Mucosa of rectum (tissue), 2 donors: ENCODE measurements at regions not wholly inside any gene's neighbourhood (a gene's known extent, or its start where the extent isn't known, plus 50 kb on each side); places are given as distances from the start of the nearest gene placed in this dataset.

ENCODE experiments used
- H3K27ac ChIP-seq, 2 donors: one replicate each; pipeline ENCODE4 v1.7.0; 2013; ENCODE audit warnings: inconsistent platforms in 2 of 2, low read depth in 2 of 2, low read length in 2 of 2
- H3K27me3 ChIP-seq, 2 donors: one replicate each; pipeline ENCODE4 v1.7.0; 2013; ENCODE audit warnings: low read length in 2 of 2; ENCODE audit not compliant: control insufficient read depth in 2 of 2, insufficient read depth in 2 of 2
- H3K36me3 ChIP-seq, 2 donors: one replicate each; pipeline ENCODE4 v1.7.0; 2013; ENCODE audit warnings: low read length in 2 of 2; ENCODE audit not compliant: control insufficient read depth in 2 of 2, insufficient read depth in 2 of 2
- H3K4me1 ChIP-seq, 2 donors: one replicate each; pipeline ENCODE4 v1.7.0; 2013; ENCODE audit warnings: low read length in 2 of 2, mild to moderate bottlenecking in 1 of 2; ENCODE audit not compliant: control insufficient read depth in 2 of 2, insufficient read depth in 2 of 2
- H3K4me3 ChIP-seq, 2 donors: one replicate each; pipeline ENCODE4 v1.7.0; 2013; ENCODE audit warnings: low read length in 2 of 2
- H3K9ac ChIP-seq, 2 donors: one replicate each; pipeline ENCODE4 v1.7.0; 2013; ENCODE audit warnings: low read length in 2 of 2, low read depth in 1 of 2, mild to moderate bottlenecking in 1 of 2
- H3K9me3 ChIP-seq, 2 donors: one replicate each; pipeline ENCODE4 v1.7.0; 2013; ENCODE audit warnings: low read length in 2 of 2; ENCODE audit not compliant: control insufficient read depth in 2 of 2
- donor health status: healthy.
- donor health status: Normal muscosa, but diverticular disease.

- Histone ChIP-seq H3K36me3 (no peaks in the 10 kb centered on the region), H3K4me1 (no peaks in the 10 kb centered on the region), H3K9me3 (no peaks in the 10 kb centered on the region), H3K4me3 (no peak overlapping the region), H3K9ac (no peak overlapping the region), H3K27me3 (no peaks in the 10 kb centered on the region), H3K27ac (no peak overlapping the region)
Measured at GRCh38 chr7:67535241-67535989, 538.8 kb downstream of the TYW1 start.

- Histone ChIP-seq H3K36me3 (no peaks in the 10 kb centered on the region), H3K9me3 (no peaks in the 10 kb centered on the region), H3K27ac (no peak overlapping the region), H3K4me1 (no peaks in the 10 kb centered on the region), H3K4me3 (no peak overlapping the region), H3K27me3 (no peaks in the 10 kb centered on the region), H3K9ac (no peak overlapping the region)
Measured at GRCh38 chr7:67542916-67543315, 546.3 kb downstream of the TYW1 start.

- Histone ChIP-seq H3K4me1 (no peaks in the 10 kb centered on the region), H3K27ac (no peak overlapping the region), H3K9me3 (no peaks in the 10 kb centered on the region), H3K36me3 (no peaks in the 10 kb centered on the region), H3K4me3 (no peak overlapping the region), H3K9ac (no peak overlapping the region), H3K27me3 (no peaks in the 10 kb centered on the region)
Measured at GRCh38 chr7:67547183-67547907, 550.7 kb downstream of the TYW1 start.

GRCh38 chr7:67549126-67549525, 552.5 kb downstream of the TYW1 start:
- no peak overlapping the region for H3K27ac ChIP-seq
- no peaks in the 10 kb centered on the region for H3K9me3 ChIP-seq
- no peak overlapping the region for H3K4me3 ChIP-seq
- H3K4me1 ChIP-seq = no peaks in the 10 kb centered on the region
- no peak overlapping the region for H3K9ac ChIP-seq
- no peaks in the 10 kb centered on the region for H3K36me3 ChIP-seq
- no peaks in the 10 kb centered on the region for H3K27me3 ChIP-seq

DNA sequence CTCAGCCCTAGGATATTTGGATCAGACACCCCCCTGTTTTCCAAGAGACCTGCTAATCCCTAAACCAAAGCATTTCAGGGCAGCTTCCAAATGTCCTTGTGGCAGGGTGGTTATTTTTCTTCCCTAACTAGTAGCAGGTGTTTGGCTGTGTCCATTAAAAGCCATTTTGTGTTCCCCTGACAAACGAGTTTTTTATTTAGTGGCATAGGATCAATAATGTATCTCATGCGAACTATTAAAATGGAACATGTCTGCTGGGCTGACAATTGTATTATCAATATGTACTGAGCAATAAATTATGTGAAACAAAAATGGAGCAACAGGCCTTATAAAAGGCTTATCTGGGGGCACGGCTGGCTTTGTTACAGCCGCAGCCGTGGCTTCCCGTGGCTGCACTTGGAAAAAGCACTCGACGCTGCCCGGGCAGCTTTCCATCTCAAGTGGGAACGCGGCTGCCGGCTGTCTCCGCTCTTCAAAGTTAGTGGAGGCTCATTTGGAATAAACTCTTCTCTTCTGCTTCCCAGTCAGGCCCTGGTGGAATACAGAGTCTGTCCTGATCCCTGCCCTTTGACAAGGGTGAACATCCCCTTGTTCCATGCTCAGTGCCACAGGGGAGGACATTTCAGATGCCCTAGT, 554.3 kb downstream of the TYW1 start:
- H3K36me3 ChIP-seq = no peaks in the 10 kb centered on the region
- H3K27ac ChIP-seq = no peak overlapping the region
- H3K4me3 ChIP-seq = no peak overlapping the region
- H3K9ac ChIP-seq = no peak overlapping the region
- H3K27me3 ChIP-seq = no peaks in the 10 kb centered on the region
- no peaks in the 10 kb centered on the region for H3K4me1 ChIP-seq
- H3K9me3 ChIP-seq = no peaks in the 10 kb centered on the region

DNA sequence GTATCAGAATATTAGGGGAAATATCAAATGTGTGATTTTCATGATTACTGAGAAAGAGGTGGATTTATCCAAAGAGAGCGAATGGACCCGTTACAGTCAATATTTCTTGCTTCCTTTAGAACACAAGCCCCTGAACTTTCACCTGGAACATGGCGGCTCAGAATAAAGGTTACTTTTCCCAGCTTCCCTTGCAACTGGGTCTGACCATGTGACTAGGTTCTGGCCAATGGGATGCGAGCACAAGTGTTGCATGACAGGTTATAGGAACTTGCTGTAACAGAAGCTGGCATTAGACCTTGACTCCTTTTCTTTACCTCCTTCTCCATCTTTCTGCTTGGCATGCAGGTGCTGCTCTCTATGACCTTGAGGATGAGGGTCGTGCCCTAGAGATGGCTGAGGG, 556.1 kb downstream of the TYW1 start:
- Histone ChIP-seq H3K27me3 (no peaks in the 10 kb centered on the region), H3K27ac (no peak overlapping the region), H3K4me1 (no peaks in the 10 kb centered on the region), H3K9ac (no peak overlapping the region), H3K9me3 (no peaks in the 10 kb centered on the region), H3K4me3 (no peak overlapping the region), H3K36me3 (no peaks in the 10 kb centered on the region)

GRCh38 chr7:67553378-67553777, 556.7 kb downstream of the TYW1 start:
- no peaks in the 10 kb centered on the region for H3K27me3 ChIP-seq
- H3K36me3 ChIP-seq = no peaks in the 10 kb centered on the region
- H3K27ac ChIP-seq = no peak overlapping the region
- no peaks in the 10 kb centered on the region for H3K9me3 ChIP-seq
- H3K4me3 ChIP-seq = no peak overlapping the region
- H3K9ac ChIP-seq = no peak overlapping the region
- H3K4me1 ChIP-seq = no peaks in the 10 kb centered on the region

DNA sequence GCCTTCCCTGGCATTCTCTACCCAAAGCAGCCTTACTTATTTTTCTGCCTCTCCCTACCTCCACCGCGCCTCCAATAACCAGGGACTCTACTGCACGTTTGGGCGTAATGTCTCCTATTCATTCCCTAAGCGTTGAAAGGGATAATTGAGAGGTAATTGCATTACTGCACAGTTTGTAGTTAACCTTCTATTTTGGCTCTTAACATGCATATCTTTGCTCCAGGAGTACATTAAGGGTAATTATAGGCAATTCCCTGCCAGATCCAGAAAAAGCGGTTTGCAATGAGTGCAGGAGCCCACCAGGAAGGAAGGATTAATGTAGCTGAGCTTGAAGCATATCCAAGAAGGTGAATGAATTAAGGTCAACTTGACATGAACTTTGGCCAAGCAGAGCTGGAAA, 558.4 kb downstream of the TYW1 start:
- no peaks in the 10 kb centered on the region for H3K27me3 ChIP-seq
- no peak overlapping the region for H3K4me3 ChIP-seq
- H3K36me3 ChIP-seq = no peaks in the 10 kb centered on the region
- H3K27ac ChIP-seq = no peak overlapping the region
- H3K9me3 ChIP-seq = no peaks in the 10 kb centered on the region
- H3K9ac ChIP-seq = no peak overlapping the region
- no peaks in the 10 kb centered on the region for H3K4me1 ChIP-seq

- Histone ChIP-seq H3K36me3 (no peaks in the 10 kb centered on the region), H3K4me1 (no peaks in the 10 kb centered on the region), H3K9ac (no peak overlapping the region), H3K9me3 (no peaks in the 10 kb centered on the region), H3K4me3 (no peak overlapping the region), H3K27me3 (no peaks in the 10 kb centered on the region), H3K27ac (no peak overlapping the region)
Measured at GRCh38 chr7:67564959-67565358, 568.3 kb downstream of the TYW1 start.

GRCh38 chr7:67566101-67566500, 569.5 kb downstream of the TYW1 start:
- Histone ChIP-seq H3K36me3 (no peaks in the 10 kb centered on the region), H3K4me1 (no peaks in the 10 kb centered on the region), H3K9ac (no peak overlapping the region), H3K27ac (no peak overlapping the region), H3K4me3 (no peak overlapping the region), H3K9me3 (peaks cover 0 to 3% of the 10 kb centered on the region in 2 donors), H3K27me3 (no peaks in the 10 kb centered on the region)
